H54 (cell line): ENCODE measurements at regions not wholly inside any gene's neighbourhood (a gene's known extent, or its start where the extent isn't known, plus 50 kb on each side); places are given as distances from the start of the nearest gene placed in this dataset.

ENCODE experiments used
- DNase-seq: peaks from one replicate; pipeline ENCODE4 v3.0.0; 2011; ENCODE audit warnings: low spot score, mixed read lengths; ENCODE audit not compliant: insufficient read length
- FAIRE-seq: peaks from 3 replicates; lab custom pipeline; 2011; peaks lifted over from hg19 to GRCh38; lab: Jason Lieb, UNC
- POLR2A ChIP-seq: IDR thresholded peaks from 2 replicates; pipeline ENCODE4 v1.6.1; 2011; ENCODE audit warnings: low read depth, mild to moderate bottlenecking, low read length

DNA sequence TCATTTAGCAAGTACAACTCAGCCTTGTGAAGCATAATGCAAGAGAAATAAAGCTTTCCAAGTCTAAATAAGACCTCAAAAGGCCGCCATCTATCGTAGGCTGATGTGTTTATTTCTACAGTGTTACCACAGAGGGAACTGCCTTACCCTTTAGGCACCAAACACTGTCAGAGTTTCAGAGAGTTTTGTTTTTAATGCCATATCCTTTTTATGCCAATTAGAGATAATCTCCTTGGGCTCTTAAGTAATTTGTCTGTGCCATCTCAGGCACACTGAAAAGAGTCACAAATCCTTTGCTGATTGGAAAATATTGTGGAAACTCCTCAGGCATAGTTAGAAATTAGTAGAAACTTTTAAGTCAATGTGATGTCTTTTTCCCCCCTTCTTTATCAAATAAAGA lies 797.1 kb downstream of the SLC4A3 start:
- FAIRE-seq (no peak), DNase-seq (no peak)
- no peak for TF ChIP-seq POLR2A

DNA sequence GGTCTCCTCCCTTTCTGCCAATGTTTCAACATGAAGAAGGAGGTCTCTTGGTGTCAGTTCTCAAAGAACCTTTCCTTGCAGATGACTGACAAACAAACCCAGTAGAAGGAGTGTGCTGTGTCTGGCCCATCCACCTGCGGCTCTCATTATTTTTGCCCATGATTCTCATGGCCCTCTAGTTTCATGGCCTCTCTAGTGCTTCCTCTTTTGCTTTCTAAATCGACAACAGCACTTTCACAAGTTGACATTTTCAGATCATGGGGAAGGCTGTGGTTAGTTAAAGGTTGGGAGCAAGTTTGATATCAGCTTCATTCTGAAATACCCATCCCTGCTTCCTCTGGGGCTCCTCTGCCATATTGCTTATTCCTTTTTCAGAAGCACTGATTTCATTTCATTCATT lies 805.2 kb downstream of the SLC4A3 start:
- FAIRE-seq (no peak), DNase-seq (no peak)
- TF ChIP-seq POLR2A: no peak

DNA sequence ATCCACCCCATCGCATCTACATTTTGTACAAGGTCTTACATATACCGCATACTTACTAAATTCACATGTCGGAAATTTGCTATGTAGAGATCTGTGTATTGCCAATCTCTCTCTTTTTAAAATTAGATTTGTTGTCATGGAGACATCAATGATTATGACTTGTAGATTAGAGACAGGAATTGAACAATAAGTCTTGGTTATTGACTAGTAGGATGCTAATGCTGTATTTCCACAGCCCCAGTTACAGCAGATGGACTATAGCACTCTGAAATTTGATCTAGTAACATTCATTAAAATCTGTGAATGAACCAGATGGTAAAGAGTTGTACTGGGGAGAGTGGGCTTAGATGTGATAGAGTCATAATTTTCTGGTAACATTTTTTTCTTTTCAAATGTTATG lies 805.7 kb downstream of the SLC4A3 start:
- no peak for TF ChIP-seq POLR2A
- no peak for FAIRE-seq
- no peak for DNase-seq

- DNase-seq: peak; percentile 8
- FAIRE-seq: peak; percentile 41
- no peak for TF ChIP-seq POLR2A
Observed at GRCh38 chr2:220434385-220434784, 807.0 kb downstream of the SLC4A3 start.

DNA sequence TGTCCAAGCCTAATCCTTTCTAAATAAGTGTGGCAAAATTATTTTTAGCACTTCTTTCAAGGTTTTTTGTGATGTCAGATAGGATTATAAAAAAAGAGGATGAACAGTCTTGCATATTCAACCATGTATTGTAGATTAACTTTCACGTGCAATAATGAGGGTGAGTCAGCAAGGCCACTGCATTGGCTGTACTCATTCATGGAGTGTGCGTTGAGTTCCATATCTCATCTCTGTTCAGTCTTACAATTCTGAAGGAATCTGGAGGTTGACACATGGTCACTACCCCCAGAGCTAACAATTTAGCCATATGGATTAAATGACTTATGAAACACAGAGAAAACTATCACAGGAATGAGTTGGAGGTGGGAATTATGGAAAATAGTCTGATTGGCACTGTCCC lies 810.5 kb downstream of the SLC4A3 start:
- no peak for FAIRE-seq
- no peak for DNase-seq
- TF ChIP-seq POLR2A: no peak

DNA sequence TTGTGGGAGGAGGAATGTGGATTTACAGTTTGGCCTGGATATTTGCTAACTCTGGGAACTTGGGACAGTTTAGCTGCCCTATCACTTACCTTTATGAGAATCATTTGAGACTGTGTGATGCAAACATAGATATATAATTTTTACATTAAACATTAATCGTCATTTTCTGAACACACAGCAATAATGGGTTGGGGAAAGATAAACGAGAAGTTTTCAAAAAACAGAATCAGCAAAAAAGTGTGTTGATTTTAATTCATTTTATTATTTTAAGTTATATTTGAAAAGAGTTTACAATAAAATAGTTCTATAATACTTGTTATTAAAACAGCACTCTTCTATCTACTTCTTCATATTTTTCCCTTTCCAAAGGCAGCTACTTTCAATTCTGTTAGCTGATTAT lies 813.3 kb downstream of the SLC4A3 start:
- TF ChIP-seq POLR2A: no peak
- FAIRE-seq (no peak), DNase-seq (no peak)

- FAIRE-seq: no peak
Observed at GRCh38 chr2:220441404-220441803, 814.0 kb downstream of the SLC4A3 start.

DNA sequence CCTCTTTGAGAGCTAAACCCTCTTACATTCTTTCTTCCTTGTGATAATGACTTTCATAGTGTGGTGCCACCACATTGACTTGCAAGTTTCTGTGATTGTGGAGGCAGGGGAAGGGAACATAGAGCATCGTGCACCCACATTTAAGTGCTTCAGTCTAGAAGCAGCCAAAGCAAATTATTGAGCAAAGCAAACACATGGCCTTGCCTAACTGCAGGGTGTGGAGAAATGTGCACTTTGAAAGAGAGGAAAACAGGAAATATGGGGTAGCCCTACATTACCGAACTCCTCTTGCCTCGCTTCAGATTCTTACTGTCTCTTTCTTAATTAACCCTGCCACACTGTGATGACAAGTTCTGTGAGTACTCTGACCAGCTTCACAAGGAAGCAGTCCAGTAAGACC lies 814.6 kb downstream of the SLC4A3 start:
- DNase-seq (no peak), FAIRE-seq (no peak)
- TF ChIP-seq POLR2A: no peak

More at GRCh38 chr2:220441404-220441803, 814.0 kb downstream of the SLC4A3 start:
- DNase-seq: no peak
- TF ChIP-seq POLR2A: no peak

GRCh38 chr2:220445429-220446105 lies 818.1 kb downstream of the SLC4A3 start:
- TF ChIP-seq POLR2A: no peak
- FAIRE-seq (peak; percentile 64), DNase-seq (no peak)

- DNase-seq: no peak
- no peak for TF ChIP-seq POLR2A
- FAIRE-seq: no peak
Observed at GRCh38 chr2:220446106-220446712, 818.8 kb downstream of the SLC4A3 start.

DNA sequence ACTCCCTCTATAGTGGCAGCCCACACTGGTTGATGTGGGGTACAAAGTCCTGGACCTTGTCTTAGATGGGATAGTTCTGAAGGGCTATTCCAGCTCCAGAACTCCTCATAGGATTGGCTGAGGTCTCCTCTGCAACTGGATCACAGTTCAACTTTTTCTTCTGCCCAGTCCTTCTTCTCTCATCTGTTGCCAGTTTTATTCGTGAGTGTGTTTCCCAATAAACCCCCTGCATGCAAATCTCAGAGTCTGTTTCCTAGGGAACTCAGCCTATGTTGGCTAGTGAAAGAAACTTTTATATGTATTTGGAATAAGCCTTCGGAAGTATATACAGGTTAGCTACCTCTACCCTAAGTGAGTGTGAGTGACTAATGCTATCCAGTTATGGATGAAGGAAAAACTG lies 823.4 kb downstream of the SLC4A3 start:
- FAIRE-seq (no peak), DNase-seq (no peak)
- no peak for TF ChIP-seq POLR2A

DNA sequence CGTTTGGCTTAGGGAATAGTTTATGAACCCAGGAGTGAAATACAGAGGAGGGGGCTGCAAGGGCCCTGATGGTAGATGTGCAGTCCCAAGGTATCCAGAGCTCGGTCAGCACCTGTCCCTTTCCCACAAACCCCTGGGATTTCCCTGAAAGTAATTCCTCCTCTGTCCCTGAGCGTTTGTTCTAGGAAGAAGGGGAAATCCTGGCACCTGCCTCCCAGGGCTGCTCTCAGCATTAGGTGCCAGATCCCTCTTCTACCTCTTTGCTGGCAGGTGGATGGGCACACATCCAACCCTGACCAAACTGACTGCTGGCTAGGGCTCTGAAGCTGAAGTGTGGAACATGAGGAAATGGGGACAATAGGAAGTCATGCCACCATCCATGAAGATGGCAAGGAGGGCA lies 824.0 kb downstream of the SLC4A3 start:
- DNase-seq (no peak), FAIRE-seq (no peak)
- TF ChIP-seq POLR2A: no peak

GRCh38 chr2:220452561-220452960 lies 825.1 kb downstream of the SLC4A3 start:
- no peak for DNase-seq
- no peak for TF ChIP-seq POLR2A
- FAIRE-seq: no peak

- no peak for TF ChIP-seq POLR2A
- FAIRE-seq (no peak), DNase-seq (no peak)
Observed at GRCh38 chr2:220455351-220455990, 828.0 kb downstream of the SLC4A3 start.
